GM23338 (cell line): ENCODE measurements at regions not wholly inside any gene's neighbourhood (a gene's known extent, or its start where the extent isn't known, plus 50 kb on each side); places are given as distances from the start of the nearest gene placed in this dataset.

ENCODE experiments used
- ATAC-seq: fragments of 200-7000 bp; cut with Tn5 transposase; 3 replicates; pipeline ENCODE4 v1.9.1; 2020
- DNase-seq: peaks from one replicate; pipeline ENCODE4 v3.0.0-alpha.2; 2015; ENCODE audit warnings: low spot score
- H2AFZ ChIP-seq: fragments of 200-600 bp; sonication (generic); 2 replicates; pipeline ENCODE4 v1.8.0; 2016; ENCODE audit warnings: antibody characterized with exemption, mild to moderate bottlenecking, moderate library complexity
- H3F3A ChIP-seq: fragments of 200-600 bp; sonication (generic); replicated peaks from 2 replicates; pipeline ENCODE4 v1.8.0; 2017; ENCODE audit warnings: antibody characterized with exemption, mixed run types, low read depth
- H3K27ac ChIP-seq: fragments of 200-600 bp; sonication (generic); 2 replicates; pipeline ENCODE4 v1.6.1; 2016; ENCODE audit warnings: low read depth
- H3K27me3 ChIP-seq: fragments of 200-600 bp; sonication (generic); 2 replicates; pipeline ENCODE4 v1.8.0; 2016; ENCODE audit warnings: mild to moderate bottlenecking, mixed run types, moderate library complexity; ENCODE audit not compliant: insufficient read depth
- H3K36me3 ChIP-seq: fragments of 200-600 bp; sonication (generic); 2 replicates; pipeline ENCODE4 v1.8.0; 2016; ENCODE audit warnings: mild to moderate bottlenecking; ENCODE audit not compliant: insufficient read depth
- H3K4me1 ChIP-seq: fragments of 200-600 bp; sonication (generic); 2 replicates; pipeline ENCODE4 v1.8.0; 2016; ENCODE audit warnings: mild to moderate bottlenecking, moderate library complexity; ENCODE audit not compliant: insufficient read depth
- H3K4me2 ChIP-seq: fragments of 200-600 bp; sonication (generic); 2 replicates; pipeline ENCODE4 v1.7.1; 2017; ENCODE audit warnings: mixed run types
- H3K4me3 ChIP-seq: fragments of 200-600 bp; sonication (generic); 2 replicates; pipeline ENCODE4 v1.6.1; 2016; ENCODE audit warnings: mixed run types
- H3K79me2 ChIP-seq: fragments of 200-600 bp; sonication (generic); replicated peaks from 2 replicates; pipeline ENCODE4 v1.8.0; 2017; ENCODE audit warnings: mild to moderate bottlenecking; ENCODE audit not compliant: insufficient read depth
- H3K9me2 ChIP-seq: fragments of 200-600 bp; sonication (generic); 2 replicates; pipeline ENCODE4 v1.8.0; 2017; ENCODE audit not compliant: insufficient read depth
- H4K20me1 ChIP-seq: fragments of 200-600 bp; sonication (generic); replicated peaks from 2 replicates; pipeline ENCODE4 v1.8.0; 2017; ENCODE audit warnings: mild to moderate bottlenecking; ENCODE audit not compliant: insufficient read depth
- H3K27ac Mint-ChIP-seq: 2 replicates; pipeline ENCODE4 v1.8.0; 2020; ENCODE audit warnings: inconsistent platforms, mild to moderate bottlenecking, moderate library complexity, mixed read lengths
- H3K27me3 Mint-ChIP-seq: 3 replicates; pipeline ENCODE4 v1.8.0; 2022; ENCODE audit warnings: low read depth, mild to moderate bottlenecking, moderate library complexity, mixed read lengths, inconsistent platforms; ENCODE audit not compliant: insufficient read depth, poor library complexity
- H3K36me3 Mint-ChIP-seq: 3 replicates; pipeline ENCODE4 v1.8.0; 2021; ENCODE audit warnings: low read depth, mild to moderate bottlenecking, inconsistent platforms, moderate library complexity, mixed read lengths
- H3K4me1 Mint-ChIP-seq: 3 replicates; pipeline ENCODE4 v1.8.0; 2020; ENCODE audit warnings: mild to moderate bottlenecking, inconsistent platforms, mixed read lengths
- H3K4me3 Mint-ChIP-seq: 3 replicates; pipeline ENCODE4 v1.8.0; 2021; ENCODE audit warnings: moderate library complexity, mild to moderate bottlenecking, inconsistent platforms, mixed read lengths
- H3K9me3 Mint-ChIP-seq: 3 replicates; pipeline ENCODE4 v1.8.0; 2020; ENCODE audit warnings: moderate library complexity, mild to moderate bottlenecking, inconsistent platforms, mixed read lengths
- CREB1 ChIP-seq: fragments of 250-450 bp; sonication (Bioruptor Pico); IDR thresholded peaks from 2 replicates; pipeline ENCODE4 v1.5.0; 2020; ENCODE audit warnings: low read depth, mild to moderate bottlenecking, moderate library complexity
- CTCF ChIP-seq, 2 experiments: fragments of 200-600 bp in 1 of 2; sonication (generic) in 1 of 2; conservative IDR thresholded peaks; 2 replicates each; pipeline versions ENCODE4 v1.5.1 to v1.6.1; 2016 to 2017; ENCODE audit warnings: antibody characterized with exemption in 2 of 2, low read depth in 2 of 2, mild to moderate bottlenecking in 2 of 2, moderate library complexity in 1 of 2
- EZH2 ChIP-seq: fragments of 200-600 bp; sonication (generic); IDR thresholded peaks from one replicate; pipeline ENCODE4 v1.8.0; 2017; ENCODE audit warnings: antibody characterized with exemption, mild to moderate bottlenecking, low read depth; ENCODE audit not compliant: unreplicated experiment
- EZH2phosphoT487 ChIP-seq: fragments of 200-600 bp; sonication (generic); IDR thresholded peaks from one replicate; pipeline ENCODE4 v1.8.1; 2018; ENCODE audit warnings: antibody characterized with exemption; ENCODE audit not compliant: unreplicated experiment
- JUNB ChIP-seq: IDR thresholded peaks from one replicate; pipeline ENCODE4 v1.6.1; 2016; ENCODE audit warnings: antibody characterized with exemption; ENCODE audit not compliant: unreplicated experiment
- NANOG ChIP-seq: IDR thresholded peaks from 2 replicates; pipeline ENCODE4 v1.6.1; 2016; ENCODE audit warnings: antibody characterized with exemption, borderline replicate concordance
- POLR2AphosphoS5 ChIP-seq: IDR thresholded peaks from 2 replicates; pipeline ENCODE4 v1.6.1; 2016; ENCODE audit warnings: antibody characterized with exemption, low read depth
- REST ChIP-seq: IDR thresholded peaks from one replicate; pipeline ENCODE4 v1.6.1; 2018; ENCODE audit warnings: antibody characterized with exemption; ENCODE audit not compliant: unreplicated experiment
- STAT1 ChIP-seq: IDR thresholded peaks from one replicate; pipeline ENCODE4 v1.6.1; 2016; ENCODE audit warnings: antibody characterized with exemption; ENCODE audit not compliant: unreplicated experiment
- ZNF114 ChIP-seq: fragments of 250-450 bp; sonication (Bioruptor Pico); IDR thresholded peaks from 2 replicates; pipeline ENCODE4 v1.5.0; 2020; ENCODE audit warnings: mild to moderate bottlenecking, moderate library complexity
- ZNF331 ChIP-seq: fragments of 250-450 bp; sonication (Bioruptor Pico); IDR thresholded peaks from 2 replicates; pipeline ENCODE4 v1.5.0; 2020; ENCODE audit warnings: low read depth, mild to moderate bottlenecking, moderate library complexity
- TF ChIP-seq, protein P1 (sequence below): fragments of 250-450 bp; sonication (Bioruptor Pico); IDR thresholded peaks from 2 replicates; pipeline ENCODE4 v1.5.0; 2020; ENCODE audit warnings: mild to moderate bottlenecking, moderate library complexity
- TF ChIP-seq, protein P2 (sequence below): IDR thresholded peaks from 2 replicates; pipeline ENCODE4 v1.6.1; 2016; ENCODE audit warnings: antibody characterized with exemption

DNA sequence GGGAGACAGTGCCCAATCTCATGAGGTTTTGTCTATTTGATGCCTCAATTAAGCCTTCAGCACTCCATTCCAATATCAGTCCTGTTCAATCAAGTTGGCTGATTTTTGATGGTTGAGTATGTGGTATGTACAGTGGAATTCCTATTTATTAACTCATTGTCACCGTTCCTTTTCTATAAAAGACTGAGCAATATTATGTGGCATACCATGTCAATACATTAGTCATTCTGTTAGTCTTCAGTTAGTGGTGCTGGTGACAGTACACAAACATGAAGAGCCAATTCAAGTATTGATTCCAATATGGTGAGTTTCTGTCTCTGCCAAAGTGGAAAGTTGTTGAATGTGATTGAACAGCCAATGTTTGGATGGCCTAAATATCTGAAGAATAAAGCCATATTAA lies 1343.9 kb downstream of the SUCLG1 start:
- Histone ChIP-seq H3K9me2 (peaks cover 16% of the 10 kb centered on the region), H2AFZ (no peak overlapping the region), H3K4me2 (no peak overlapping the region), H3K4me3 (no peak overlapping the region), H3F3A (no peaks in the 10 kb centered on the region), H3K36me3 (peaks cover 5% of the 10 kb centered on the region; the same call in 1 of the 2 replicates), H4K20me1 (no peaks in the 10 kb centered on the region), H3K4me1 (no peaks in the 10 kb centered on the region), H3K27ac (no peak overlapping the region), H3K27me3 (no peaks in the 10 kb centered on the region), H3K79me2 (no peaks in the 10 kb centered on the region)
- no peak overlapping the region for H3K4me3 Mint-ChIP-seq
- no peak for ATAC-seq
- H3K4me1 Mint-ChIP-seq: no peaks in the 10 kb centered on the region
- no peak for DNase-seq
- peaks cover 4% of the 10 kb centered on the region for H3K36me3 Mint-ChIP-seq
- H3K9me3 Mint-ChIP-seq: peaks cover 4% of the 10 kb centered on the region
- peaks cover 2% of the 10 kb centered on the region for H3K27me3 Mint-ChIP-seq
- H3K27ac Mint-ChIP-seq: no peak overlapping the region
- no peak for TF ChIP-seq EZH2
- TF ChIP-seq NANOG: no peak
- TF ChIP-seq POLR2AphosphoS5: no peak
- no peak for TF ChIP-seq ZNF114
- TF ChIP-seq CREB1 (CRISPR knock-in tag): no peak
- TF ChIP-seq STAT1: no peak
- TF ChIP-seq, protein P1, sequence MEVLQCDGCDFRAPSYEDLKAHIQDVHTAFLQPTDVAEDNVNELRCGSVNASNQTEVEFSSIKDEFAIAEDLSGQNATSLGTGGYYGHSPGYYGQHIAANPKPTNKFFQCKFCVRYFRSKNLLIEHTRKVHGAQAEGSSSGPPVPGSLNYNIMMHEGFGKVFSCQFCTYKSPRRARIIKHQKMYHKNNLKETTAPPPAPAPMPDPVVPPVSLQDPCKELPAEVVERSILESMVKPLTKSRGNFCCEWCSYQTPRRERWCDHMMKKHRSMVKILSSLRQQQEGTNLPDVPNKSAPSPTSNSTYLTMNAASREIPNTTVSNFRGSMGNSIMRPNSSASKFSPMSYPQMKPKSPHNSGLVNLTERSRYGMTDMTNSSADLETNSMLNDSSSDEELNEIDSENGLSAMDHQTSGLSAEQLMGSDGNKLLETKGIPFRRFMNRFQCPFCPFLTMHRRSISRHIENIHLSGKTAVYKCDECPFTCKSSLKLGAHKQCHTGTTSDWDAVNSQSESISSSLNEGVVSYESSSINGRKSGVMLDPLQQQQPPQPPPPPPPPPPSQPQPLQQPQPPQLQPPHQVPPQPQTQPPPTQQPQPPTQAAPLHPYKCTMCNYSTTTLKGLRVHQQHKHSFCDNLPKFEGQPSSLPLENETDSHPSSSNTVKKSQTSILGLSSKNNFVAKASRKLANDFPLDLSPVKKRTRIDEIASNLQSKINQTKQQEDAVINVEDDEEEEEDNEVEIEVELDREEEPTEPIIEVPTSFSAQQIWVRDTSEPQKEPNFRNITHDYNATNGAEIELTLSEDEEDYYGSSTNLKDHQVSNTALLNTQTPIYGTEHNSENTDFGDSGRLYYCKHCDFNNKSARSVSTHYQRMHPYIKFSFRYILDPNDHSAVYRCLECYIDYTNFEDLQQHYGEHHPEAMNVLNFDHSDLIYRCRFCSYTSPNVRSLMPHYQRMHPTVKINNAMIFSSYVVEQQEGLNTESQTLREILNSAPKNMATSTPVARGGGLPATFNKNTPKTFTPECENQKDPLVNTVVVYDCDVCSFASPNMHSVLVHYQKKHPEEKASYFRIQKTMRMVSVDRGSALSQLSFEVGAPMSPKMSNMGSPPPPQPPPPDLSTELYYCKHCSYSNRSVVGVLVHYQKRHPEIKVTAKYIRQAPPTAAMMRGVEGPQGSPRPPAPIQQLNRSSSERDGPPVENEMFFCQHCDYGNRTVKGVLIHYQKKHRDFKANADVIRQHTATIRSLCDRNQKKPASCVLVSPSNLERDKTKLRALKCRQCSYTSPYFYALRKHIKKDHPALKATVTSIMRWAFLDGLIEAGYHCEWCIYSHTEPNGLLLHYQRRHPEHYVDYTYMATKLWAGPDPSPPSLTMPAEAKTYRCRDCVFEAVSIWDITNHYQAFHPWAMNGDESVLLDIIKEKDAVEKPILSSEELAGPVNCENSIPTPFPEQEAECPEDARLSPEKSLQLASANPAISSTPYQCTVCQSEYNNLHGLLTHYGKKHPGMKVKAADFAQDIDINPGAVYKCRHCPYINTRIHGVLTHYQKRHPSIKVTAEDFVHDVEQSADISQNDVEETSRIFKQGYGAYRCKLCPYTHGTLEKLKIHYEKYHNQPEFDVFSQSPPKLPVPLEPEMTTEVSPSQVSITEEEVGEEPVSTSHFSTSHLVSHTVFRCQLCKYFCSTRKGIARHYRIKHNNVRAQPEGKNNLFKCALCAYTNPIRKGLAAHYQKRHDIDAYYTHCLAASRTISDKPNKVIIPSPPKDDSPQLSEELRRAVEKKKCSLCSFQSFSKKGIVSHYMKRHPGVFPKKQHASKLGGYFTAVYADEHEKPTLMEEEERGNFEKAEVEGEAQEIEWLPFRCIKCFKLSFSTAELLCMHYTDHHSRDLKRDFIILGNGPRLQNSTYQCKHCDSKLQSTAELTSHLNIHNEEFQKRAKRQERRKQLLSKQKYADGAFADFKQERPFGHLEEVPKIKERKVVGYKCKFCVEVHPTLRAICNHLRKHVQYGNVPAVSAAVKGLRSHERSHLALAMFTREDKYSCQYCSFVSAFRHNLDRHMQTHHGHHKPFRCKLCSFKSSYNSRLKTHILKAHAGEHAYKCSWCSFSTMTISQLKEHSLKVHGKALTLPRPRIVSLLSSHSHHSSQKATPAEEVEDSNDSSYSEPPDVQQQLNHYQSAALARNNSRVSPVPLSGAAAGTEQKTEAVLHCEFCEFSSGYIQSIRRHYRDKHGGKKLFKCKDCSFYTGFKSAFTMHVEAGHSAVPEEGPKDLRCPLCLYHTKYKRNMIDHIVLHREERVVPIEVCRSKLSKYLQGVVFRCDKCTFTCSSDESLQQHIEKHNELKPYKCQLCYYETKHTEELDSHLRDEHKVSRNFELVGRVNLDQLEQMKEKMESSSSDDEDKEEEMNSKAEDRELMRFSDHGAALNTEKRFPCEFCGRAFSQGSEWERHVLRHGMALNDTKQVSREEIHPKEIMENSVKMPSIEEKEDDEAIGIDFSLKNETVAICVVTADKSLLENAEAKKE: no peak
- TF ChIP-seq REST: no peak
- TF ChIP-seq CTCF (conservative IDR thresholded peaks at IDR 0.05; ENCODE audit: low read depth in 2 of 2): no peak
- TF ChIP-seq EZH2phosphoT487: no peak
- TF ChIP-seq JUNB: no peak
- TF ChIP-seq ZNF331 (CRISPR knock-in tag): no peak
- TF ChIP-seq, protein P2, sequence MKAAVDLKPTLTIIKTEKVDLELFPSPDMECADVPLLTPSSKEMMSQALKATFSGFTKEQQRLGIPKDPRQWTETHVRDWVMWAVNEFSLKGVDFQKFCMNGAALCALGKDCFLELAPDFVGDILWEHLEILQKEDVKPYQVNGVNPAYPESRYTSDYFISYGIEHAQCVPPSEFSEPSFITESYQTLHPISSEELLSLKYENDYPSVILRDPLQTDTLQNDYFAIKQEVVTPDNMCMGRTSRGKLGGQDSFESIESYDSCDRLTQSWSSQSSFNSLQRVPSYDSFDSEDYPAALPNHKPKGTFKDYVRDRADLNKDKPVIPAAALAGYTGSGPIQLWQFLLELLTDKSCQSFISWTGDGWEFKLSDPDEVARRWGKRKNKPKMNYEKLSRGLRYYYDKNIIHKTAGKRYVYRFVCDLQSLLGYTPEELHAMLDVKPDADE: no peak
